Osteoblast (primary cell): ENCODE measurements at regions not wholly inside any gene's neighbourhood (a gene's known extent, or its start where the extent isn't known, plus 50 kb on each side); places are given as distances from the start of the nearest gene placed in this dataset.
"Not testable (repeated sequence)": the region's sequence is repeated elsewhere in the genome, so short reads cannot be mapped to it uniquely, and the experiment has no call there.

Source experiments
- DNase-seq: peaks from one replicate; pipeline ENCODE4 v3.0.0; 2011; ENCODE audit warnings: low spot score, mixed read lengths; ENCODE audit not compliant: insufficient read length; ENCODE audit errors: missing footprints
- H2AFZ ChIP-seq: 2 replicates; pipeline ENCODE4 v1.6.0; 2011; ENCODE audit warnings: mild to moderate bottlenecking, low read length
- H3K27ac ChIP-seq: 2 replicates; pipeline ENCODE4 v1.5.1; 2011; ENCODE audit warnings: mild to moderate bottlenecking, low read depth, low read length, moderate library complexity
- H3K27me3 ChIP-seq: 2 replicates; pipeline ENCODE4 v1.6.0; 2012; ENCODE audit warnings: mild to moderate bottlenecking, control low read depth, inconsistent platforms, low read length, moderate library complexity; ENCODE audit not compliant: insufficient read depth
- H3K36me3 ChIP-seq: 2 replicates; pipeline ENCODE4 v1.5.1; 2011; ENCODE audit warnings: mild to moderate bottlenecking, low read length, control low read depth, moderate library complexity; ENCODE audit not compliant: insufficient read depth
- H3K4me1 ChIP-seq: 2 replicates; pipeline ENCODE4 v1.5.1; 2011; ENCODE audit warnings: mild to moderate bottlenecking, low read length, control low read depth, moderate library complexity; ENCODE audit not compliant: insufficient read depth
- H3K4me2 ChIP-seq: 2 replicates; pipeline ENCODE4 v1.6.0; 2011; ENCODE audit warnings: mild to moderate bottlenecking, low read length; ENCODE audit not compliant: insufficient read depth
- H3K4me3 ChIP-seq: fragments of 200-600 bp; sonication (generic); 3 replicates; pipeline ENCODE4 v1.5.1; 2012; ENCODE audit warnings: mild to moderate bottlenecking, low read length, inconsistent platforms; ENCODE audit not compliant: insufficient read depth
- H3K79me2 ChIP-seq: 2 replicates; pipeline ENCODE4 v1.6.0; 2012; ENCODE audit warnings: mild to moderate bottlenecking, low read length, control low read depth, inconsistent platforms; ENCODE audit not compliant: insufficient read depth
- H3K9me3 ChIP-seq: 2 replicates; pipeline ENCODE4 v1.5.1; 2011; ENCODE audit warnings: low read depth, low read length, control low read depth
- H4K20me1 ChIP-seq: 2 replicates; pipeline ENCODE4 v1.6.0; 2012; ENCODE audit warnings: mild to moderate bottlenecking, low read length, control low read depth; ENCODE audit not compliant: insufficient read depth
- TF ChIP-seq, protein P1 (sequence below): IDR thresholded peaks from 2 replicates; pipeline ENCODE4 v1.5.1; 2011; ENCODE audit warnings: mild to moderate bottlenecking, low read depth, low read length, moderate library complexity; ENCODE audit errors: extremely low read depth

DNA sequence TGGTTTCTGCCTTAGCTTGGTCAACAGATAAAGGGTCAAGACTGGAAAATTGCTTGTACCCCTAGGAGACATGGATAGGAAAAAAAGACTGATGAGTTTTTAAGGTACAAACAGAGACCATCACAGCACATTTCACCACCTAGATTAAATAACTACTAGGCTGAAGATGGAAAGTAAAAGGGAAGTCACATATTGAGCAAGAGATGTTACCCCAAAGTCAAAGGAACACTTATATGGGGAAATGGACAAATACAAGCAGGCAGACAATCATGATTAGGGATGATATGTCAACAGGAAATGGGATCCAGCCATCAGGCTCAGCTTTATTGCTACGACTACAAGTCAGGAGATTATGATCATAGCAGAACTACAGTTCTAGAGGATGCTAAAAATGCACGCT lies 1643.1 kb upstream of the CELF4 start:
- no peaks in the 10 kb centered on the region for H3K4me1 ChIP-seq
- no peak for DNase-seq
- no peaks in the 10 kb centered on the region for H4K20me1 ChIP-seq
- H3K79me2 ChIP-seq = no peaks in the 10 kb centered on the region
- no peaks in the 10 kb centered on the region for H3K36me3 ChIP-seq
- no peak overlapping the region for H3K27ac ChIP-seq
- no peaks in the 10 kb centered on the region for H3K27me3 ChIP-seq
- TF ChIP-seq, protein P1, sequence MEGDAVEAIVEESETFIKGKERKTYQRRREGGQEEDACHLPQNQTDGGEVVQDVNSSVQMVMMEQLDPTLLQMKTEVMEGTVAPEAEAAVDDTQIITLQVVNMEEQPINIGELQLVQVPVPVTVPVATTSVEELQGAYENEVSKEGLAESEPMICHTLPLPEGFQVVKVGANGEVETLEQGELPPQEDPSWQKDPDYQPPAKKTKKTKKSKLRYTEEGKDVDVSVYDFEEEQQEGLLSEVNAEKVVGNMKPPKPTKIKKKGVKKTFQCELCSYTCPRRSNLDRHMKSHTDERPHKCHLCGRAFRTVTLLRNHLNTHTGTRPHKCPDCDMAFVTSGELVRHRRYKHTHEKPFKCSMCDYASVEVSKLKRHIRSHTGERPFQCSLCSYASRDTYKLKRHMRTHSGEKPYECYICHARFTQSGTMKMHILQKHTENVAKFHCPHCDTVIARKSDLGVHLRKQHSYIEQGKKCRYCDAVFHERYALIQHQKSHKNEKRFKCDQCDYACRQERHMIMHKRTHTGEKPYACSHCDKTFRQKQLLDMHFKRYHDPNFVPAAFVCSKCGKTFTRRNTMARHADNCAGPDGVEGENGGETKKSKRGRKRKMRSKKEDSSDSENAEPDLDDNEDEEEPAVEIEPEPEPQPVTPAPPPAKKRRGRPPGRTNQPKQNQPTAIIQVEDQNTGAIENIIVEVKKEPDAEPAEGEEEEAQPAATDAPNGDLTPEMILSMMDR = no peak
- H2AFZ ChIP-seq = no peak overlapping the region
- no peak overlapping the region for H3K4me3 ChIP-seq
- H3K4me2 ChIP-seq = no peak overlapping the region
- H3K9me3 ChIP-seq = no peaks in the 10 kb centered on the region

- H3K4me1 ChIP-seq = no peaks in the 10 kb centered on the region
- TF ChIP-seq, protein P1 = no peak
- no peak overlapping the region for H3K4me2 ChIP-seq
- H3K9me3 ChIP-seq = no peaks in the 10 kb centered on the region
- H3K27ac ChIP-seq = no peak overlapping the region
- no peaks in the 10 kb centered on the region for H4K20me1 ChIP-seq
- DNase-seq = no peak
- no peak overlapping the region for H2AFZ ChIP-seq
- H3K27me3 ChIP-seq = no peaks in the 10 kb centered on the region
- H3K36me3 ChIP-seq = no peaks in the 10 kb centered on the region
- H3K4me3 ChIP-seq = no peak overlapping the region
- no peaks in the 10 kb centered on the region for H3K79me2 ChIP-seq
Measured at GRCh38 chr18:39208190-39208589, 1642.6 kb upstream of the CELF4 start.

DNA sequence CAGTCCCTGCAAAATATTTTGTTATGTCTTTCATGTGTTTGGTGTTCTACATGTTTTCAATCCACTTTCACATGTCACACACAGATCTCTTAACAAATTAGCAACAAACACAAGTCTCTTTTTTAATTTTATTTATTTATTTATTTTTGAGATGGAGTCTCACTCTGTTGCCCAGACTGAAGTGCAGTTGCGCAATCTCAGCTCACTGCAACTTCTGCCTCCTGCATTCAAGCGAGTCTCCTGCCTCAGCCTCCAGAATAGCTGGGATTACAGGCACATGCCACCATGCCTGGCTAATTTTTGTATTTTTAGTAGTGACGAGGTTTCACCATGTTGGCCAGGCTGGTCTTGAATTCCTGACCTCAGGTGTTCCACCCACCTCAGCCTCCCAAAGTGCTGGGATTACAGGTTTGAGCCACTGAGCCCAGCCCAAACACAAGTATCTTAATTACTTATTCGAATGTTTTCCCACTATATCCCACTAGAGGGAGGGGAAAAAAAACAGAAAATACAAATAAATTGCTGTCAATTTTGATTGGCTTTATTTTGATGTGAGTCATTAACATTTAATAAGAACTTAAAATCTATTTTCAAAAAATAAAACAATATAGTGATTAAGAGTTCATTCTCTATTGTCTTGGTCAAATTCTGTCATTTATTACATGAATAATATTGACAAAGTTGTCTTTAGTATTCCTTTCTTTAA lies 1641.0 kb upstream of the CELF4 start:
- not testable (repeated sequence) for H3K4me1 ChIP-seq, H3K27ac ChIP-seq, H3K4me3 ChIP-seq, H3K27me3 ChIP-seq, H4K20me1 ChIP-seq, H3K9me3 ChIP-seq, H2AFZ ChIP-seq, H3K36me3 ChIP-seq, H3K79me2 ChIP-seq, DNase-seq, H3K4me2 ChIP-seq

GRCh38 chr18:39205565-39206195 lies 1640.1 kb upstream of the CELF4 start:
- H2AFZ ChIP-seq = no peak overlapping the region
- no peaks in the 10 kb centered on the region for H3K4me1 ChIP-seq
- no peak for DNase-seq
- no peaks in the 10 kb centered on the region for H3K27me3 ChIP-seq
- H3K79me2 ChIP-seq = no peaks in the 10 kb centered on the region
- TF ChIP-seq, protein P1 = no peak
- H3K36me3 ChIP-seq = no peaks in the 10 kb centered on the region
- H3K4me2 ChIP-seq = no peak overlapping the region
- H3K4me3 ChIP-seq = no peak overlapping the region
- no peaks in the 10 kb centered on the region for H3K9me3 ChIP-seq
- H4K20me1 ChIP-seq = no peaks in the 10 kb centered on the region
- no peak overlapping the region for H3K27ac ChIP-seq
